ENCODE measurements at regions not wholly inside any gene's neighbourhood (a gene's known extent, or its start where the extent isn't known, plus 50 kb on each side); places are given as distances from the start of the nearest gene placed in this dataset.

GRCh38 chr7:68564306-68565135, 1033.8 kb upstream of the AUTS2 start:
- CTCF ChIA-PET, result no interaction called here
- Histone ChIP-seq H3K9me3 (ENCODE audit: control extremely low read depth in 1 of 5, control insufficient read depth in 4 of 5, insufficient read depth in 2 of 5, low read depth in 1 of 5, low read length in 4 of 5) (peaks cover 0 to 2% (median 0%) of the 10 kb centered on the region in 5 experiments), H3K27ac (ENCODE audit: insufficient read depth in 1 of 2, low read depth in 1 of 2, low read length in 2 of 2, poor library complexity in 1 of 2, severe bottlenecking in 2 of 2) (no peak overlapping the region), H3K4me3 (ENCODE audit: control insufficient read depth in 1 of 7, extremely low read depth in 1 of 7, insufficient read depth in 4 of 7, low read depth in 2 of 7, low read length in 6 of 7) (no peak overlapping the region), H3K4me1 (ENCODE audit: control extremely low read depth in 1 of 4, control insufficient read depth in 4 of 4, insufficient read depth in 4 of 4, low read length in 3 of 4) (no peaks in the 10 kb centered on the region), H3K27me3 (replicated peaks in 2 of 5; ENCODE audit: control insufficient read depth in 4 of 5, insufficient read depth in 5 of 5, low read length in 4 of 5) (no peaks in the 10 kb centered on the region), H3K36me3 (ENCODE audit: control insufficient read depth in 4 of 4, insufficient read depth in 4 of 4, low read length in 3 of 4) (no peaks in the 10 kb centered on the region)
- POLR2A ChIA-PET, result no interaction called here
- no peak for DNase-seq
- WGBS (ENCODE audit: insufficient coverage), result 88% methylated on average over 1 of the region's 6 CpGs

GRCh38 chr7:68571286-68571685, 1027.0 kb upstream of the AUTS2 start:
- ChIA-PET CTCF (no interaction called here), POLR2A (no interaction called here)
- Histone ChIP-seq H3K27me3 (replicated peaks in 2 of 5; ENCODE audit: control insufficient read depth in 4 of 5, insufficient read depth in 5 of 5, low read length in 4 of 5) (no peaks in the 10 kb centered on the region), H3K27ac (ENCODE audit: insufficient read depth in 1 of 2, low read depth in 1 of 2, low read length in 2 of 2, poor library complexity in 1 of 2, severe bottlenecking in 2 of 2) (no peak overlapping the region), H3K4me3 (ENCODE audit: control insufficient read depth in 1 of 7, extremely low read depth in 1 of 7, insufficient read depth in 4 of 7, low read depth in 2 of 7, low read length in 6 of 7) (no peak overlapping the region), H3K36me3 (ENCODE audit: control insufficient read depth in 4 of 4, insufficient read depth in 4 of 4, low read length in 3 of 4) (no peaks in the 10 kb centered on the region), H3K4me1 (ENCODE audit: control extremely low read depth in 1 of 4, control insufficient read depth in 4 of 4, insufficient read depth in 4 of 4, low read length in 3 of 4) (no peaks in the 10 kb centered on the region), H3K9me3 (ENCODE audit: control extremely low read depth in 1 of 5, control insufficient read depth in 4 of 5, insufficient read depth in 2 of 5, low read depth in 1 of 5, low read length in 4 of 5) (peaks cover 0 to 1% (median 0%) of the 10 kb centered on the region in 5 experiments)
- DNase-seq, result no peak

- H3K36me3 ChIP-seq (ENCODE audit: control insufficient read depth in 4 of 4, insufficient read depth in 4 of 4, low read length in 3 of 4), result no peaks in the 10 kb centered on the region
- H3K4me1 ChIP-seq (ENCODE audit: control extremely low read depth in 1 of 4, control insufficient read depth in 4 of 4, insufficient read depth in 4 of 4, low read length in 3 of 4), result no peaks in the 10 kb centered on the region
- H3K4me3 ChIP-seq (ENCODE audit: control insufficient read depth in 1 of 7, extremely low read depth in 1 of 7, insufficient read depth in 4 of 7, low read depth in 2 of 7, low read length in 6 of 7), result no peak overlapping the region
- DNase-seq, result no peak
- no peak overlapping the region for H3K27ac ChIP-seq (ENCODE audit: insufficient read depth in 1 of 2, low read depth in 1 of 2, low read length in 2 of 2, poor library complexity in 1 of 2, severe bottlenecking in 2 of 2)
- H3K9me3 ChIP-seq (ENCODE audit: control extremely low read depth in 1 of 5, control insufficient read depth in 4 of 5, insufficient read depth in 2 of 5, low read depth in 1 of 5, low read length in 4 of 5), result peaks cover 0 to 1% (median 0%) of the 10 kb centered on the region in 5 experiments
- no peaks in the 10 kb centered on the region for H3K27me3 ChIP-seq (replicated peaks in 2 of 5; ENCODE audit: control insufficient read depth in 4 of 5, insufficient read depth in 5 of 5, low read length in 4 of 5)
- POLR2A ChIA-PET, result no interaction called here
- CTCF ChIA-PET, result no interaction called here
- WGBS (ENCODE audit: insufficient coverage), result 78% methylated on average over 7 of the region's 12 CpGs
These were observed 1024.8 kb upstream of the AUTS2 start for GRCh38 chr7:68573271-68574005.

GRCh38 chr7:68576366-68576765, 1021.9 kb upstream of the AUTS2 start:
- Histone ChIP-seq H3K9me3 (ENCODE audit: control extremely low read depth in 1 of 5, control insufficient read depth in 4 of 5, insufficient read depth in 2 of 5, low read depth in 1 of 5, low read length in 4 of 5) (peaks cover 0 to 4% (median 0%) of the 10 kb centered on the region in 5 experiments), H3K36me3 (ENCODE audit: control insufficient read depth in 4 of 4, insufficient read depth in 4 of 4, low read length in 3 of 4) (no peaks in the 10 kb centered on the region), H3K27ac (ENCODE audit: insufficient read depth in 1 of 2, low read depth in 1 of 2, low read length in 2 of 2, poor library complexity in 1 of 2, severe bottlenecking in 2 of 2) (no peak overlapping the region), H3K27me3 (replicated peaks in 2 of 5; ENCODE audit: control insufficient read depth in 4 of 5, insufficient read depth in 5 of 5, low read length in 4 of 5) (no peaks in the 10 kb centered on the region), H3K4me3 (ENCODE audit: control insufficient read depth in 1 of 7, extremely low read depth in 1 of 7, insufficient read depth in 4 of 7, low read depth in 2 of 7, low read length in 6 of 7) (no peak overlapping the region), H3K4me1 (ENCODE audit: control extremely low read depth in 1 of 4, control insufficient read depth in 4 of 4, insufficient read depth in 4 of 4, low read length in 3 of 4) (no peaks in the 10 kb centered on the region)
- ChIA-PET CTCF (interaction anchor here (1.3 kb wide), 1 partner anchor 14 kb away, joined by 3 read pairs; no protein-coding TSS in a partner anchor), POLR2A (no interaction called here)
- DNase-seq, result no peak
- WGBS (ENCODE audit: insufficient coverage), result 100% methylated on average over 1 of the region's 2 CpGs

- Histone ChIP-seq H3K27me3 (replicated peaks in 2 of 5; ENCODE audit: control insufficient read depth in 4 of 5, insufficient read depth in 5 of 5, low read length in 4 of 5) (no peaks in the 10 kb centered on the region), H3K4me1 (ENCODE audit: control extremely low read depth in 1 of 4, control insufficient read depth in 4 of 4, insufficient read depth in 4 of 4, low read length in 3 of 4) (no peaks in the 10 kb centered on the region), H3K27ac (ENCODE audit: insufficient read depth in 1 of 2, low read depth in 1 of 2, low read length in 2 of 2, poor library complexity in 1 of 2, severe bottlenecking in 2 of 2) (no peak overlapping the region), H3K36me3 (ENCODE audit: control insufficient read depth in 4 of 4, insufficient read depth in 4 of 4, low read length in 3 of 4) (no peaks in the 10 kb centered on the region), H3K9me3 (ENCODE audit: control extremely low read depth in 1 of 5, control insufficient read depth in 4 of 5, insufficient read depth in 2 of 5, low read depth in 1 of 5, low read length in 4 of 5) (peaks cover 0 to 6% (median 1%) of the 10 kb centered on the region in 5 experiments), H3K4me3 (ENCODE audit: control insufficient read depth in 1 of 7, extremely low read depth in 1 of 7, insufficient read depth in 4 of 7, low read depth in 2 of 7, low read length in 6 of 7) (no peak overlapping the region)
- no CpG with 5 or more reads among the region's 1 CpG for WGBS (ENCODE audit: insufficient coverage)
- CTCF ChIA-PET, result interaction anchor here (0.8 kb wide), 1 partner anchor 14 kb away, joined by 3 read pairs; no protein-coding TSS in a partner anchor
- DNase-seq, result no peak
- POLR2A ChIA-PET, result no interaction called here
These were observed 1016.9 kb upstream of the AUTS2 start for GRCh38 chr7:68581417-68581816.

- ChIA-PET CTCF (no interaction called here), POLR2A (no interaction called here)
- peaks cover 0 to 2% (median 0%) of the 10 kb centered on the region in 5 experiments for H3K9me3 ChIP-seq (ENCODE audit: control extremely low read depth in 1 of 5, control insufficient read depth in 4 of 5, insufficient read depth in 2 of 5, low read depth in 1 of 5, low read length in 4 of 5)
- no peak overlapping the region for H3K27ac ChIP-seq (ENCODE audit: insufficient read depth in 1 of 2, low read depth in 1 of 2, low read length in 2 of 2, poor library complexity in 1 of 2, severe bottlenecking in 2 of 2)
- H3K4me3 ChIP-seq (ENCODE audit: control insufficient read depth in 1 of 7, extremely low read depth in 1 of 7, insufficient read depth in 4 of 7, low read depth in 2 of 7, low read length in 6 of 7), result no peak overlapping the region
- H3K4me1 ChIP-seq (ENCODE audit: control extremely low read depth in 1 of 4, control insufficient read depth in 4 of 4, insufficient read depth in 4 of 4, low read length in 3 of 4), result peaks cover 0 to 6% (median 0%) of the 10 kb centered on the region in 4 experiments
- H3K36me3 ChIP-seq (ENCODE audit: control insufficient read depth in 4 of 4, insufficient read depth in 4 of 4, low read length in 3 of 4), result no peaks in the 10 kb centered on the region
- no peak for DNase-seq
- WGBS (ENCODE audit: insufficient coverage), result 51% methylated on average over 3 of the region's 4 CpGs
- no peaks in the 10 kb centered on the region for H3K27me3 ChIP-seq (replicated peaks in 2 of 5; ENCODE audit: control insufficient read depth in 4 of 5, insufficient read depth in 5 of 5, low read length in 4 of 5)
These were observed 1010.7 kb upstream of the AUTS2 start for GRCh38 chr7:68587599-68587998.

- POLR2A ChIA-PET, result no interaction called here
- no peaks in the 10 kb centered on the region for H3K27me3 ChIP-seq (replicated peaks in 2 of 5; ENCODE audit: control insufficient read depth in 4 of 5, insufficient read depth in 5 of 5, low read length in 4 of 5)
- no peak overlapping the region for H3K4me3 ChIP-seq (ENCODE audit: control insufficient read depth in 1 of 7, extremely low read depth in 1 of 7, insufficient read depth in 4 of 7, low read depth in 2 of 7, low read length in 6 of 7)
- H3K36me3 ChIP-seq (ENCODE audit: control insufficient read depth in 4 of 4, insufficient read depth in 4 of 4, low read length in 3 of 4), result no peaks in the 10 kb centered on the region
- no peaks in the 10 kb centered on the region for H3K4me1 ChIP-seq (ENCODE audit: control extremely low read depth in 1 of 4, control insufficient read depth in 4 of 4, insufficient read depth in 4 of 4, low read length in 3 of 4)
- DNase-seq, result no peak
- CTCF ChIA-PET, result no interaction called here
- WGBS (ENCODE audit: insufficient coverage), result no CpG with 5 or more reads among the region's 4 CpGs
- no peaks in the 10 kb centered on the region for H3K9me3 ChIP-seq (ENCODE audit: control extremely low read depth in 1 of 5, control insufficient read depth in 4 of 5, insufficient read depth in 2 of 5, low read depth in 1 of 5, low read length in 4 of 5)
- H3K27ac ChIP-seq (ENCODE audit: insufficient read depth in 1 of 2, low read depth in 1 of 2, low read length in 2 of 2, poor library complexity in 1 of 2, severe bottlenecking in 2 of 2), result no peak overlapping the region
These were observed 996.4 kb upstream of the AUTS2 start for GRCh38 chr7:68601826-68602225.
